Kidney (tissue), 13 donors: ENCODE measurements at regions not wholly inside any gene's neighbourhood (a gene's known extent, or its start where the extent isn't known, plus 50 kb on each side); places are given as distances from the start of the nearest gene placed in this dataset.

Source experiments
- DNase-seq, 5 donors: peaks; one replicate each; pipeline ENCODE4 v3.0.0-alpha.2; 2013 to 2020
- FAIRE-seq: peaks from 2 replicates; lab custom pipeline; 2012; peaks lifted over from hg19 to GRCh38; lab: Jason Lieb, UNC
- H3K27ac ChIP-seq, 2 donors: one replicate each; pipeline ENCODE4 v1.7.0; 2013; ENCODE audit warnings: low read depth in 2 of 2, low read length in 2 of 2, inconsistent platforms in 1 of 2
- H3K27me3 ChIP-seq: one replicate; pipeline ENCODE4 v1.7.1; 2013; ENCODE audit warnings: low read length, inconsistent platforms; ENCODE audit not compliant: control insufficient read depth, insufficient read depth
- H3K36me3 ChIP-seq, 3 donors: one replicate each; pipeline versions ENCODE4 v1.7.0 to v1.7.1; 2013; ENCODE audit warnings: low read length in 3 of 3, control low read depth in 1 of 3, inconsistent platforms in 1 of 3; ENCODE audit not compliant: insufficient read depth in 3 of 3, control insufficient read depth in 2 of 3
- H3K4me1 ChIP-seq, 3 donors: one replicate each; pipeline versions ENCODE4 v1.7.0 to v1.7.1; 2013; ENCODE audit warnings: low read length in 3 of 3, inconsistent platforms in 1 of 3, low read depth in 1 of 3; ENCODE audit not compliant: control insufficient read depth in 2 of 3, insufficient read depth in 2 of 3
- H3K4me3 ChIP-seq, 3 donors: one replicate each; pipeline versions ENCODE4 v1.7.0 to v1.8.1; 2013; ENCODE audit warnings: low read length in 3 of 3, control low read depth in 1 of 3, inconsistent platforms in 1 of 3
- H3K9ac ChIP-seq, 3 donors: one replicate each; pipeline versions ENCODE4 v1.7.0 to v1.7.1; 2013; ENCODE audit warnings: low read length in 3 of 3, control low read depth in 1 of 3, inconsistent platforms in 1 of 3
- H3K9me3 ChIP-seq, 3 donors: one replicate each; pipeline versions ENCODE4 v1.7.0 to v1.7.1; 2013; ENCODE audit warnings: low read length in 3 of 3, control low read depth in 1 of 3, inconsistent platforms in 1 of 3; ENCODE audit not compliant: control insufficient read depth in 2 of 3, insufficient read depth in 1 of 3
- CTCF ChIP-seq: IDR thresholded peaks from 3 replicates; pipeline ENCODE4 v1.5.1; 2012; ENCODE audit warnings: mild to moderate bottlenecking, moderate library complexity, borderline replicate concordance; ENCODE audit not compliant: insufficient read depth; ENCODE audit errors: extremely low read depth
- intact Hi-C: fragments of 100-400 bp; cut with DNase I; formaldehyde crosslinking; loops from one replicate; pipeline ENCODE4 v1.11.1; 2022
- donor health status: control.
- donor health status: control.
- donor health status: control.
- donor health status: control.
- donor health status: control.
- donor health status: DM: yes; HTN: yes; CAD: no.
- donor health status: Normal renal cell carcinoma (clear cell type).

- no peak overlapping the region for H3K27ac ChIP-seq
- H3K4me1 ChIP-seq: peaks cover 0 to 6% (median 3%) of the 10 kb centered on the region in 3 donors
- no peaks in the 10 kb centered on the region for H3K36me3 ChIP-seq
- H3K4me3 ChIP-seq: no peak overlapping the region
- DNase-seq (no peak), FAIRE-seq (no peak)
- no peaks in the 10 kb centered on the region for H3K27me3 ChIP-seq
- H3K9me3 ChIP-seq: no peaks in the 10 kb centered on the region
- TF ChIP-seq CTCF: no peak
- intact Hi-C loops: no loop called here
- H3K9ac ChIP-seq: no peak overlapping the region
Measured at GRCh38 chr5:152638996-152639552, 234.0 kb upstream of the NMUR2 start.

GRCh38 chr5:152641970-152642805 is 237.1 kb upstream of the NMUR2 start:
- no peak for TF ChIP-seq CTCF
- intact Hi-C loops: no loop called here
- Histone ChIP-seq H3K4me1 (peaks cover 0 to 6% (median 0%) of the 10 kb centered on the region in 3 donors), H3K9ac (no peak overlapping the region), H3K27me3 (no peaks in the 10 kb centered on the region), H3K27ac (no peak overlapping the region), H3K4me3 (no peak overlapping the region), H3K9me3 (no peaks in the 10 kb centered on the region), H3K36me3 (no peaks in the 10 kb centered on the region)
- DNase-seq (no peak), FAIRE-seq (no peak)

- Histone ChIP-seq H3K27me3 (no peaks in the 10 kb centered on the region), H3K9ac (no peak overlapping the region), H3K36me3 (no peaks in the 10 kb centered on the region), H3K4me3 (no peak overlapping the region), H3K4me1 (peaks cover 0 to 6% (median 0%) of the 10 kb centered on the region in 3 donors), H3K9me3 (no peaks in the 10 kb centered on the region), H3K27ac (no peak overlapping the region)
- FAIRE-seq (no peak), DNase-seq (no peak)
- intact Hi-C loops: no loop called here
- no peak for TF ChIP-seq CTCF
Measured at GRCh38 chr5:152642880-152643279, 237.8 kb upstream of the NMUR2 start.
